ENCODE measurements at regions not wholly inside any gene's neighbourhood (a gene's known extent, or its start where the extent isn't known, plus 50 kb on each side); places are given as distances from the start of the nearest gene placed in this dataset.

- Histone ChIP-seq H3K9ac (ENCODE audit: control insufficient read depth, extremely low read depth, insufficient read depth, low read length) (no peak overlapping the region), H3K36me3 (ENCODE audit: control insufficient read depth in 2 of 2, extremely low read depth in 1 of 2, insufficient read depth in 2 of 2, low read length in 2 of 2) (no peaks in the 10 kb centered on the region), H4K20me1 (ENCODE audit: control insufficient read depth, extremely low read depth, insufficient read depth, low read length) (no peaks in the 10 kb centered on the region), H3K27me3 (ENCODE audit: control insufficient read depth, extremely low read depth, insufficient read depth, low read length) (no peaks in the 10 kb centered on the region), H3K9me3 (ENCODE audit: control insufficient read depth, low read depth, low read length) (no peaks in the 10 kb centered on the region), H3K4me2 (ENCODE audit: control insufficient read depth, extremely low read depth, insufficient read depth, low read depth, low read length) (no peak overlapping the region), H3K4me3 (ENCODE audit: control insufficient read depth in 2 of 3, extremely low read depth in 1 of 3, insufficient read depth in 2 of 3, low read depth in 1 of 3, low read length in 3 of 3) (no peak overlapping the region), H3K9me1 (ENCODE audit: control insufficient read depth, extremely low read depth, insufficient read depth, low read length) (no peaks in the 10 kb centered on the region), H2AFZ (ENCODE audit: control insufficient read depth, low read length) (peak overlapping the region; percentile 12), H3K4me1 (ENCODE audit: control insufficient read depth, extremely low read depth, insufficient read depth, low read length) (peaks cover 33% of the 10 kb centered on the region), H3K27ac (ENCODE audit: control insufficient read depth, insufficient read depth, low read length) (peak overlapping the region; percentile 70), H3K79me2 (ENCODE audit: control insufficient read depth, insufficient read depth, low read length) (no peaks in the 10 kb centered on the region)
- FAIRE-seq, result no peak
- no peak for TF ChIP-seq EZH2 (IDR thresholded peaks at IDR 0.05; ENCODE audit: low read length)
- TF ChIP-seq, protein P1, sequence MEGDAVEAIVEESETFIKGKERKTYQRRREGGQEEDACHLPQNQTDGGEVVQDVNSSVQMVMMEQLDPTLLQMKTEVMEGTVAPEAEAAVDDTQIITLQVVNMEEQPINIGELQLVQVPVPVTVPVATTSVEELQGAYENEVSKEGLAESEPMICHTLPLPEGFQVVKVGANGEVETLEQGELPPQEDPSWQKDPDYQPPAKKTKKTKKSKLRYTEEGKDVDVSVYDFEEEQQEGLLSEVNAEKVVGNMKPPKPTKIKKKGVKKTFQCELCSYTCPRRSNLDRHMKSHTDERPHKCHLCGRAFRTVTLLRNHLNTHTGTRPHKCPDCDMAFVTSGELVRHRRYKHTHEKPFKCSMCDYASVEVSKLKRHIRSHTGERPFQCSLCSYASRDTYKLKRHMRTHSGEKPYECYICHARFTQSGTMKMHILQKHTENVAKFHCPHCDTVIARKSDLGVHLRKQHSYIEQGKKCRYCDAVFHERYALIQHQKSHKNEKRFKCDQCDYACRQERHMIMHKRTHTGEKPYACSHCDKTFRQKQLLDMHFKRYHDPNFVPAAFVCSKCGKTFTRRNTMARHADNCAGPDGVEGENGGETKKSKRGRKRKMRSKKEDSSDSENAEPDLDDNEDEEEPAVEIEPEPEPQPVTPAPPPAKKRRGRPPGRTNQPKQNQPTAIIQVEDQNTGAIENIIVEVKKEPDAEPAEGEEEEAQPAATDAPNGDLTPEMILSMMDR (optimal IDR thresholded peaks at IDR 0.05 in 1 of 3, IDR thresholded peaks at IDR 0.05 in 1 of 3, conservative IDR thresholded peaks at IDR 0.05 in 1 of 3; ENCODE audit: extremely low read depth in 1 of 3, insufficient read depth in 2 of 3, low read length in 3 of 3), result no peak
- dilution Hi-C loops (cut with MboI; ENCODE audit: extremely low pct_ligation_motif_present, low sequenced_read_pairs), result no loop called here
- DNase-seq (ENCODE audit: low read depth, low spot score), result peak; percentile 52
Measured at GRCh38 chr12:60070552-60070951, 474.7 kb downstream of the SLC16A7 start.

DNA sequence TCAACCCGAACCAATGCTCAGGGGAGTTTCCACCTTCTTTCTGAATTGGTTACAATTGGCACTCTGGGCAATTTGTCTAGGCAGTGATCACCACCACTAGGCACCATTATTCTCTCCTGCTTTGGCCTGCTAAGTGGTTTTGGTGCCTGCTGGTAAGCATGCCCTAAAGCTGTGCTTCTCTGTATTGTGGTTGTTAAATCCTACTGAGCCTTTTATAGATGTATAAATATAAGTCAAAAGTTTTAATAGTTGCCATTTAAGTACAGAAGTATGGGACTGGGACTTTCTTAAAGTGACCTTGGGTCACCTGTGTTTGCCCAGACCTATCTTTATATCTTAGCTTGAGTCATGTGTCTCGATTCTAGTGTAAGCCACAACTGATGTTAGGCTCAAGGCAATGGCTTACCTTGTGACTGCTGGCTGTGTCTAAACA is 475.9 kb downstream of the SLC16A7 start:
- dilution Hi-C loops (cut with MboI; ENCODE audit: extremely low pct_ligation_motif_present, low sequenced_read_pairs), result no loop called here
- Histone ChIP-seq H3K27ac (ENCODE audit: control insufficient read depth, insufficient read depth, low read length) (peak overlapping the region; percentile 57), H3K4me3 (ENCODE audit: control insufficient read depth in 2 of 3, extremely low read depth in 1 of 3, insufficient read depth in 2 of 3, low read depth in 1 of 3, low read length in 3 of 3) (no peak overlapping the region), H3K9ac (ENCODE audit: control insufficient read depth, extremely low read depth, insufficient read depth, low read length) (no peak overlapping the region), H3K4me2 (ENCODE audit: control insufficient read depth, extremely low read depth, insufficient read depth, low read depth, low read length) (no peak overlapping the region), H3K36me3 (ENCODE audit: control insufficient read depth in 2 of 2, extremely low read depth in 1 of 2, insufficient read depth in 2 of 2, low read length in 2 of 2) (no peaks in the 10 kb centered on the region), H4K20me1 (ENCODE audit: control insufficient read depth, extremely low read depth, insufficient read depth, low read length) (no peaks in the 10 kb centered on the region), H3K9me1 (ENCODE audit: control insufficient read depth, extremely low read depth, insufficient read depth, low read length) (no peaks in the 10 kb centered on the region), H3K4me1 (ENCODE audit: control insufficient read depth, extremely low read depth, insufficient read depth, low read length) (peaks cover 33% of the 10 kb centered on the region), H3K9me3 (ENCODE audit: control insufficient read depth, low read depth, low read length) (no peaks in the 10 kb centered on the region), H2AFZ (ENCODE audit: control insufficient read depth, low read length) (peak overlapping the region; percentile 78), H3K79me2 (ENCODE audit: control insufficient read depth, insufficient read depth, low read length) (no peaks in the 10 kb centered on the region), H3K27me3 (ENCODE audit: control insufficient read depth, extremely low read depth, insufficient read depth, low read length) (no peaks in the 10 kb centered on the region)
- TF ChIP-seq, protein P1 (optimal IDR thresholded peaks at IDR 0.05 in 1 of 3, IDR thresholded peaks at IDR 0.05 in 1 of 3, conservative IDR thresholded peaks at IDR 0.05 in 1 of 3; ENCODE audit: extremely low read depth in 1 of 3, insufficient read depth in 2 of 3, low read length in 3 of 3), result no peak
- no peak for TF ChIP-seq EZH2 (IDR thresholded peaks at IDR 0.05; ENCODE audit: low read length)
- DNase-seq (ENCODE audit: low read depth, low spot score) (no peak), FAIRE-seq (no peak)
